Vagina (tissue), 2 donors: ENCODE measurements at regions not wholly inside any gene's neighbourhood (a gene's known extent, or its start where the extent isn't known, plus 50 kb on each side); places are given as distances from the start of the nearest gene placed in this dataset.

Source experiments
- DNase-seq, 2 donors: peaks; one replicate each; pipeline ENCODE4 v3.0.0-alpha.2; 2017; ENCODE audit errors: extremely low spot score in 2 of 2
- H3K27ac ChIP-seq: fragments of 200-600 bp; sonication (generic); one replicate; pipeline ENCODE4 v1.5.1; 2019
- H3K27me3 ChIP-seq: fragments of 200-600 bp; sonication (generic); one replicate; pipeline ENCODE4 v1.5.1; 2019
- H3K36me3 ChIP-seq, 2 donors: fragments of 200-600 bp; sonication (generic); one replicate each; pipeline ENCODE4 v1.5.1; 2017 to 2019
- H3K4me1 ChIP-seq: fragments of 200-600 bp; sonication (generic); one replicate; pipeline ENCODE4 v1.5.1; 2019
- H3K4me3 ChIP-seq, 2 donors: fragments of 200-600 bp; sonication (generic); 1 replicate in 1 of 2; 2 replicates in 1 of 2; pipeline ENCODE4 v1.5.1; 2016 to 2019
- H3K9me3 ChIP-seq: fragments of 200-600 bp; sonication (generic); one replicate; pipeline ENCODE4 v1.5.1; 2019
- POLR2A ChIP-seq, 2 donors: fragments of 450-650 bp; IDR thresholded peaks; one replicate each; pipeline ENCODE4 v1.6.1; 2017; ENCODE audit warnings: antibody characterized with exemption in 2 of 2, mild to moderate bottlenecking in 2 of 2, moderate library complexity in 2 of 2
- POLR2AphosphoS5 ChIP-seq, 2 donors: sonication (generic); formaldehyde crosslinking; IDR thresholded peaks; one replicate each; pipeline ENCODE4 v1.9.0; 2017; ENCODE audit warnings: antibody characterized with exemption in 2 of 2, mild to moderate bottlenecking in 2 of 2, low read depth in 1 of 2; ENCODE audit not compliant: insufficient read depth in 1 of 2
- intact Hi-C: fragments of 100-400 bp; cut with DNase I; formaldehyde crosslinking; loops from one replicate; pipeline ENCODE4 v1.15.1; 2023
- TF ChIP-seq, protein P1 (sequence below), 3 experiments: fragments of 450-650 bp in 2 of 3; fragments of 200-600 bp in 1 of 3; sonication (generic) in 1 of 3; IDR thresholded peaks; one replicate each; pipeline ENCODE4 v1.5.1; 2017 to 2019; ENCODE audit warnings: antibody characterized with exemption in 3 of 3, mild to moderate bottlenecking in 2 of 3, moderate library complexity in 2 of 3

DNA sequence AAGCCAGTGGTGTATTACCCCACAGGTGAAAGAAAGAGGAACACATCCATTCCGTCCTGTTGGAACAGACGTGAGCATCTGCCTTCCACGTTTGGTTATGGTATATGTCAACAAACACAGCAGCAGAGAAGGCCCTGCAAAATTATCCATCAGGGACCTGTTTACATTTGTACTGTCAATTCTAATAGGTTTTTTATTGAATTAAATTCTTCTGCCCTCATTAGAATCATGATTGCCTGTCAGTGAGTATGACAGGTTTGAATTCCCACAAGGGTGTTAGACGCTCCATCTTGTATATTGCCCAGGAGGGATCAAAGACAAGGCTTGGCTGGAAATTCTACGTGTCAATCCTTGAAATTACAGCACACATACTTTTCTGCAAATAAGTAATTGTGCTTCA is 339.9 kb upstream of the NOCT start:
- no peak for TF ChIP-seq POLR2A (IDR thresholded peaks at IDR 0.05)
- TF ChIP-seq POLR2AphosphoS5 (IDR thresholded peaks at IDR 0.05; ENCODE audit: insufficient read depth in 1 of 2, low read depth in 1 of 2): no peak
- TF ChIP-seq, protein P1, sequence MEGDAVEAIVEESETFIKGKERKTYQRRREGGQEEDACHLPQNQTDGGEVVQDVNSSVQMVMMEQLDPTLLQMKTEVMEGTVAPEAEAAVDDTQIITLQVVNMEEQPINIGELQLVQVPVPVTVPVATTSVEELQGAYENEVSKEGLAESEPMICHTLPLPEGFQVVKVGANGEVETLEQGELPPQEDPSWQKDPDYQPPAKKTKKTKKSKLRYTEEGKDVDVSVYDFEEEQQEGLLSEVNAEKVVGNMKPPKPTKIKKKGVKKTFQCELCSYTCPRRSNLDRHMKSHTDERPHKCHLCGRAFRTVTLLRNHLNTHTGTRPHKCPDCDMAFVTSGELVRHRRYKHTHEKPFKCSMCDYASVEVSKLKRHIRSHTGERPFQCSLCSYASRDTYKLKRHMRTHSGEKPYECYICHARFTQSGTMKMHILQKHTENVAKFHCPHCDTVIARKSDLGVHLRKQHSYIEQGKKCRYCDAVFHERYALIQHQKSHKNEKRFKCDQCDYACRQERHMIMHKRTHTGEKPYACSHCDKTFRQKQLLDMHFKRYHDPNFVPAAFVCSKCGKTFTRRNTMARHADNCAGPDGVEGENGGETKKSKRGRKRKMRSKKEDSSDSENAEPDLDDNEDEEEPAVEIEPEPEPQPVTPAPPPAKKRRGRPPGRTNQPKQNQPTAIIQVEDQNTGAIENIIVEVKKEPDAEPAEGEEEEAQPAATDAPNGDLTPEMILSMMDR (IDR thresholded peaks at IDR 0.05): no peak
- no peaks in the 10 kb centered on the region for H3K27me3 ChIP-seq
- H3K36me3 ChIP-seq: no peaks in the 10 kb centered on the region
- H3K4me1 ChIP-seq: no peaks in the 10 kb centered on the region
- H3K4me3 ChIP-seq: no peak overlapping the region
- intact Hi-C loops: no loop called here
- H3K27ac ChIP-seq: no peak overlapping the region
- H3K9me3 ChIP-seq: no peaks in the 10 kb centered on the region
- DNase-seq: no peak

DNA sequence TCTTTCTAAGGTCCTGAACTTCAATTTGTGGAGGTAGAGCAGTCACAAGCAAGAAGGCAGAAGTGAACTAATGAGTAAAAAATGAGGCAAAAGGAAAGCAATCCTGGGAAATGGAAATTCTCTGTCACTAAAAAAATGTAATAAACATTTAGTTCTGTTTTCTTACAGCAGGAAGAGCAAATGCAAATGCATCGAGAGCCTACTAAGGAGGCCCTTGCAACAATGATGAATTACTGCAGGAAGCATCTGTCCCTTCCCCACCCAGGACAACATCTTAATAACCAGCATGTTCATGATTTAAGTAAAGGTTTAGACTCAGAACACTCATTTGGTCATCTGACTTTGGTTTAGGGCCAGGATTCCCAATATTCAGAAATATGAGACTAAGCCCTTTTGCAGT is 341.4 kb upstream of the NOCT start:
- Histone ChIP-seq H3K4me3 (no peak overlapping the region), H3K9me3 (no peaks in the 10 kb centered on the region), H3K27me3 (no peaks in the 10 kb centered on the region), H3K36me3 (no peaks in the 10 kb centered on the region), H3K4me1 (no peaks in the 10 kb centered on the region), H3K27ac (no peak overlapping the region)
- intact Hi-C loops: no loop called here
- DNase-seq: no peak
- no peak for TF ChIP-seq POLR2AphosphoS5 (IDR thresholded peaks at IDR 0.05; ENCODE audit: insufficient read depth in 1 of 2, low read depth in 1 of 2)
- TF ChIP-seq, protein P1 (IDR thresholded peaks at IDR 0.05): no peak
- TF ChIP-seq POLR2A (IDR thresholded peaks at IDR 0.05): no peak

GRCh38 chr4:138673053-138673452 is 342.5 kb upstream of the NOCT start:
- Histone ChIP-seq H3K4me3 (no peak overlapping the region), H3K27me3 (no peaks in the 10 kb centered on the region), H3K9me3 (no peaks in the 10 kb centered on the region), H3K27ac (no peak overlapping the region), H3K36me3 (no peaks in the 10 kb centered on the region), H3K4me1 (no peaks in the 10 kb centered on the region)
- DNase-seq: no peak
- intact Hi-C loops: no loop called here
- TF ChIP-seq, protein P1 (IDR thresholded peaks at IDR 0.05): no peak
- TF ChIP-seq POLR2AphosphoS5 (IDR thresholded peaks at IDR 0.05; ENCODE audit: insufficient read depth in 1 of 2, low read depth in 1 of 2) (no peak), POLR2A (IDR thresholded peaks at IDR 0.05) (no peak)

DNA sequence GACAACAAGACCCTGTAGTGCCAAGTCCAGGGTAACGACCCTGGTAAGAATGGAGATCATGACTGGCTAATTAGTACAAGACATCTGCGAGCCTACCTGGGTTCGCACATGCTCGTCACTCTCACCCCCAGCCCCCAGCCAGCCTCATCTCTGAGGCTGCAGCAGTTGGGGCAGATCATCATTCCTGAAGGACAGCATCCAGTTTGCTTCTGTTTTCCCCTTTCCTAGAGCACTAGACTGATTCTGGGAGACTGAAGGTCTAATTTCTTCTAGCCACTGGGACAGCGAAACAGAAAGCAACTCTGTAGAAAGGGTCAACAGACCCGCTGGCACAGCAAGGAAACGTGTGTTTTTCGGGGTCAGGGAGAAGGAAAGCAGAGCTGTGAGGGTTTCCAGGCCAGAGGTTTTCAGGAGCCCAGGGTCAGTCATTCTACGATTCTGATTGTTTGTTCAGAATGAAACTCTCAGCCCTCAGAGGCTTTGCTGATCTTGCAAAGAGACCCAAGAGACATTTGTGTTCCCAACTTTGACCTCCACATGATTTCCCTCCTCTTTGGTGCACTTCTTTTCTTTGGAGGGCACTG is 343.1 kb upstream of the NOCT start:
- Histone ChIP-seq H3K36me3 (no peaks in the 10 kb centered on the region), H3K9me3 (no peaks in the 10 kb centered on the region), H3K4me3 (no peak overlapping the region), H3K4me1 (no peaks in the 10 kb centered on the region), H3K27ac (no peak overlapping the region), H3K27me3 (no peaks in the 10 kb centered on the region)
- intact Hi-C loops: no loop called here
- TF ChIP-seq, protein P1 (IDR thresholded peaks at IDR 0.05): no peak
- no peak for DNase-seq

DNA sequence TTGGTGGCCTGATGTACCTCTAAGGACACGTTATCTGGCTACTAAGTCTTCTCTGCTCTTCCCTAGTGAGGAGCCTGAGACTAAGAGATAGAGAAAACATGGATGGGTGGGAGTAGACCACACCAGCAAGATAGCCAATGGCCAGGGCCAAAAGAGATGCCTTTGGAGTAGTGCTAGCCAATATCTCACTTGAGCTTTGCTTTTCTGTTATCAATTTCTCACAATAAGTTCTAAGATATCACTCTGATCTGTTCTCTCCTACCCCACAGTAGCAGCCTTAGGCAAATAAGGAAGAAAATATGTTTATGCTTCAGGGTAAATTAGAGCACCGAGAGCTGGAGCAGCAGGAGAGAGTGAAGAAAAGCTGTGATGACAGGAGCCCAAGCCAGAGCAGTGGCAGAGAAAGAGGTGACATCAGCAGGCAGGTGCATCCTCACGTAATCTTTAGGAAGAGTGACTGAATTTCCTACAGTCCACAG is 343.9 kb upstream of the NOCT start:
- Histone ChIP-seq H3K36me3 (no peaks in the 10 kb centered on the region), H3K27ac (no peak overlapping the region), H3K9me3 (no peaks in the 10 kb centered on the region), H3K27me3 (no peaks in the 10 kb centered on the region), H3K4me1 (no peaks in the 10 kb centered on the region), H3K4me3 (no peak overlapping the region)
- intact Hi-C loops: no loop called here
- TF ChIP-seq POLR2A (IDR thresholded peaks at IDR 0.05) (no peak), POLR2AphosphoS5 (IDR thresholded peaks at IDR 0.05; ENCODE audit: insufficient read depth in 1 of 2, low read depth in 1 of 2) (no peak)
- TF ChIP-seq, protein P1 (IDR thresholded peaks at IDR 0.05): no peak
- peak in 1 of 2 donors; percentile 6 for DNase-seq
